ENCODE measurements at regions not wholly inside any gene's neighbourhood (a gene's known extent, or its start where the extent isn't known, plus 50 kb on each side); places are given as distances from the start of the nearest gene placed in this dataset.

GRCh38 chr9:13439685-13440476 lies 160.4 kb upstream of the MPDZ start (continued):
- TF ChIP-seq, protein P1, sequence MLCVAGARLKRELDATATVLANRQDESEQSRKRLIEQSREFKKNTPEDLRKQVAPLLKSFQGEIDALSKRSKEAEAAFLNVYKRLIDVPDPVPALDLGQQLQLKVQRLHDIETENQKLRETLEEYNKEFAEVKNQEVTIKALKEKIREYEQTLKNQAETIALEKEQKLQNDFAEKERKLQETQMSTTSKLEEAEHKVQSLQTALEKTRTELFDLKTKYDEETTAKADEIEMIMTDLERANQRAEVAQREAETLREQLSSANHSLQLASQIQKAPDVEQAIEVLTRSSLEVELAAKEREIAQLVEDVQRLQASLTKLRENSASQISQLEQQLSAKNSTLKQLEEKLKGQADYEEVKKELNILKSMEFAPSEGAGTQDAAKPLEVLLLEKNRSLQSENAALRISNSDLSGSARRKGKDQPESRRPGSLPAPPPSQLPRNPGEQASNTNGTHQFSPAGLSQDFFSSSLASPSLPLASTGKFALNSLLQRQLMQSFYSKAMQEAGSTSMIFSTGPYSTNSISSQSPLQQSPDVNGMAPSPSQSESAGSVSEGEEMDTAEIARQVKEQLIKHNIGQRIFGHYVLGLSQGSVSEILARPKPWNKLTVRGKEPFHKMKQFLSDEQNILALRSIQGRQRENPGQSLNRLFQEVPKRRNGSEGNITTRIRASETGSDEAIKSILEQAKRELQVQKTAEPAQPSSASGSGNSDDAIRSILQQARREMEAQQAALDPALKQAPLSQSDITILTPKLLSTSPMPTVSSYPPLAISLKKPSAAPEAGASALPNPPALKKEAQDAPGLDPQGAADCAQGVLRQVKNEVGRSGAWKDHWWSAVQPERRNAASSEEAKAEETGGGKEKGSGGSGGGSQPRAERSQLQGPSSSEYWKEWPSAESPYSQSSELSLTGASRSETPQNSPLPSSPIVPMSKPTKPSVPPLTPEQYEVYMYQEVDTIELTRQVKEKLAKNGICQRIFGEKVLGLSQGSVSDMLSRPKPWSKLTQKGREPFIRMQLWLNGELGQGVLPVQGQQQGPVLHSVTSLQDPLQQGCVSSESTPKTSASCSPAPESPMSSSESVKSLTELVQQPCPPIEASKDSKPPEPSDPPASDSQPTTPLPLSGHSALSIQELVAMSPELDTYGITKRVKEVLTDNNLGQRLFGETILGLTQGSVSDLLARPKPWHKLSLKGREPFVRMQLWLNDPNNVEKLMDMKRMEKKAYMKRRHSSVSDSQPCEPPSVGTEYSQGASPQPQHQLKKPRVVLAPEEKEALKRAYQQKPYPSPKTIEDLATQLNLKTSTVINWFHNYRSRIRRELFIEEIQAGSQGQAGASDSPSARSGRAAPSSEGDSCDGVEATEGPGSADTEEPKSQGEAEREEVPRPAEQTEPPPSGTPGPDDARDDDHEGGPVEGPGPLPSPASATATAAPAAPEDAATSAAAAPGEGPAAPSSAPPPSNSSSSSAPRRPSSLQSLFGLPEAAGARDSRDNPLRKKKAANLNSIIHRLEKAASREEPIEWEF (CRISPR knock-in tag; IDR thresholded peaks at IDR 0.05) = no peak
- no peak for TF ChIP-seq ZNF668 (CRISPR knock-in tag; IDR thresholded peaks at IDR 0.05)
- TF ChIP-seq KAT8 (IDR thresholded peaks at IDR 0.05; ENCODE audit: low read depth) = no peak
- TF ChIP-seq ELF4 (CRISPR knock-in tag; IDR thresholded peaks at IDR 0.05) = no peak
- no peak for TF ChIP-seq ELF2 (CRISPR knock-in tag; IDR thresholded peaks at IDR 0.05)

GRCh38 chr9:13437866-13438265 lies 158.4 kb upstream of the MPDZ start:
- Histone ChIP-seq H3K9ac (ENCODE audit: insufficient read depth in 1 of 2, low read depth in 2 of 2, low read length in 2 of 2) (no peak overlapping the region), H3K36me3 (ENCODE audit: control insufficient read depth, insufficient read depth, low read length) (no peaks in the 10 kb centered on the region), H3K4me2 (ENCODE audit: insufficient read depth, low read length) (no peak overlapping the region), H2AFZ (ENCODE audit: low read depth, low read length) (no peak overlapping the region), H3K4me3 (no peak overlapping the region), H3K27me3 (ENCODE audit: control insufficient read depth in 2 of 2, insufficient read depth in 2 of 2, low read length in 2 of 2) (no peaks in the 10 kb centered on the region), H3K9me3 (replicated peaks; ENCODE audit: control insufficient read depth, insufficient read depth, low read depth, low read length) (no peaks in the 10 kb centered on the region), H3K79me2 (ENCODE audit: control insufficient read depth, insufficient read depth, low read length) (no peaks in the 10 kb centered on the region), H4K20me1 (replicated peaks; ENCODE audit: control insufficient read depth, insufficient read depth, low read length) (no peaks in the 10 kb centered on the region), H3K27ac (ENCODE audit: extremely low read depth, low read depth, low read length) (no peak overlapping the region), H3K4me1 (replicated peaks in 1 of 2; ENCODE audit: control insufficient read depth in 2 of 2, insufficient read depth in 2 of 2, low read length in 2 of 2) (no peaks in the 10 kb centered on the region), H3K9me1 (ENCODE audit: control insufficient read depth, insufficient read depth, low read length) (no peaks in the 10 kb centered on the region)
- intact Hi-C loops (cut with micrococcal nuclease) = no loop called here
- ChIA-PET CTCF (ENCODE audit: low intra/inter-chr PET ratio) (no interaction called here), POLR2A (no interaction called here)
- no peak for ATAC-seq
- no peak for DNase-seq (ENCODE audit: extremely low read depth in 1 of 4, low spot score in 3 of 4)
- BruUV-seq (replicated peaks) = no TSS peak
- WGBS (ENCODE audit: insufficient coverage, low coverage, missing lambda C conversion rate) = 0% methylated on average over 1 of the region's 1 CpG
- in situ Hi-C loops (cut with MboI) = loop anchor here (25.0 kb wide), 1 partner anchor 999 kb away; no protein-coding TSS in a partner anchor
- FAIRE-seq = no peak
- TF ChIP-seq ZNF277 (CRISPR knock-in tag; IDR thresholded peaks at IDR 0.05; ENCODE audit: borderline replicate concordance) = no peak
- no peak for TF ChIP-seq ZNF239 (CRISPR knock-in tag; IDR thresholded peaks at IDR 0.05)
- TF ChIP-seq, protein P2, sequence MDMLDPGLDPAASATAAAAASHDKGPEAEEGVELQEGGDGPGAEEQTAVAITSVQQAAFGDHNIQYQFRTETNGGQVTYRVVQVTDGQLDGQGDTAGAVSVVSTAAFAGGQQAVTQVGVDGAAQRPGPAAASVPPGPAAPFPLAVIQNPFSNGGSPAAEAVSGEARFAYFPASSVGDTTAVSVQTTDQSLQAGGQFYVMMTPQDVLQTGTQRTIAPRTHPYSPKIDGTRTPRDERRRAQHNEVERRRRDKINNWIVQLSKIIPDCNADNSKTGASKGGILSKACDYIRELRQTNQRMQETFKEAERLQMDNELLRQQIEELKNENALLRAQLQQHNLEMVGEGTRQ (CRISPR knock-in tag; IDR thresholded peaks at IDR 0.05) = no peak
- TF ChIP-seq ZBTB1 (CRISPR knock-in tag; IDR thresholded peaks at IDR 0.05; ENCODE audit: borderline replicate concordance, low read depth) = no peak
- no peak for TF ChIP-seq MCM3 (IDR thresholded peaks at IDR 0.05)

Data from K562 (cell line).